ENCODE measurements at regions not wholly inside any gene's neighbourhood (a gene's known extent, or its start where the extent isn't known, plus 50 kb on each side); places are given as distances from the start of the nearest gene placed in this dataset.

GRCh38 chr6:105810105-105810921 is 275.8 kb upstream of the PRDM1 start:
- BruUV-seq (replicated peaks) = no TSS peak
- H3K27ac ChIP-seq (ENCODE audit: insufficient read depth, low read depth, low read length) = no peak overlapping the region
- dilution Hi-C loops (cut with MboI; ENCODE audit: extremely low pct_ligation_motif_present, low sequenced_read_pairs) = no loop called here
- ChIA-PET POLR2A (no interaction called here), CTCF (interaction anchor here (0.5 kb wide), 1 partner anchor 84 kb away, joined by 6 read pairs; no protein-coding TSS in a partner anchor)
- peak overlapping the region; percentile 39 for H2AFZ ChIP-seq (ENCODE audit: low read depth, low read length)
- H3K79me2 ChIP-seq (ENCODE audit: control insufficient read depth, insufficient read depth, low read length) = no peaks in the 10 kb centered on the region
- no peaks in the 10 kb centered on the region for H3K9me1 ChIP-seq (replicated peaks; ENCODE audit: control insufficient read depth, extremely low read depth, insufficient read depth, low read length)
- H4K20me1 ChIP-seq (replicated peaks; ENCODE audit: control insufficient read depth, extremely low read depth, insufficient read depth, low read length) = no peaks in the 10 kb centered on the region
- H3K4me1 ChIP-seq (ENCODE audit: control insufficient read depth, extremely low read depth, insufficient read depth, low read length) = peaks cover 7% of the 10 kb centered on the region
- H3K27me3 ChIP-seq (ENCODE audit: control insufficient read depth in 2 of 2, insufficient read depth in 2 of 2, low read length in 2 of 2) = no peaks in the 10 kb centered on the region
- DNase-seq (ENCODE audit: low read depth, low spot score) = peak; percentile 43
- H3K9me3 ChIP-seq (replicated peaks; ENCODE audit: control insufficient read depth, insufficient read depth, low read length) = no peaks in the 10 kb centered on the region
- H3K9ac ChIP-seq (replicated peaks; ENCODE audit: extremely low read depth, insufficient read depth, low read length) = no peak overlapping the region
- H3K4me3 ChIP-seq (replicated peaks in 1 of 3; ENCODE audit: insufficient read depth in 1 of 3, low read depth in 1 of 3, low read length in 3 of 3) = no peak overlapping the region
- no peak overlapping the region for H3K4me2 ChIP-seq (ENCODE audit: insufficient read depth, low read length)
- TF ChIP-seq JUN (IDR thresholded peaks at IDR 0.05; ENCODE audit: borderline replicate concordance, insufficient read depth, insufficient read length, low read depth) (no peak), GATA2 (IDR thresholded peaks at IDR 0.05; ENCODE audit: insufficient read depth, insufficient read length, low read depth, low read length) (peak; percentile 82), FOS (IDR thresholded peaks at IDR 0.05; ENCODE audit: borderline replicate concordance, insufficient read depth, low read length) (peak; percentile 59)
- TF ChIP-seq, protein P1, sequence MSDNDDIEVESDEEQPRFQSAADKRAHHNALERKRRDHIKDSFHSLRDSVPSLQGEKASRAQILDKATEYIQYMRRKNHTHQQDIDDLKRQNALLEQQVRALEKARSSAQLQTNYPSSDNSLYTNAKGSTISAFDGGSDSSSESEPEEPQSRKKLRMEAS (IDR thresholded peaks at IDR 0.05; ENCODE audit: insufficient read depth, insufficient read length) = no peak
- H3K36me3 ChIP-seq (ENCODE audit: control insufficient read depth in 2 of 2, extremely low read depth in 1 of 2, insufficient read depth in 2 of 2, low read length in 2 of 2) = no peaks in the 10 kb centered on the region
- FAIRE-seq = peak; percentile 84
- intact Hi-C loops (cut with micrococcal nuclease) = no loop called here

- no peak for DNase-seq (ENCODE audit: low read depth, low spot score)
- Histone ChIP-seq H4K20me1 (replicated peaks; ENCODE audit: control insufficient read depth, extremely low read depth, insufficient read depth, low read length) (no peaks in the 10 kb centered on the region), H3K9me1 (replicated peaks; ENCODE audit: control insufficient read depth, extremely low read depth, insufficient read depth, low read length) (no peaks in the 10 kb centered on the region), H3K4me1 (ENCODE audit: control insufficient read depth, extremely low read depth, insufficient read depth, low read length) (peaks cover 7% of the 10 kb centered on the region), H3K9ac (replicated peaks; ENCODE audit: extremely low read depth, insufficient read depth, low read length) (no peak overlapping the region), H3K79me2 (ENCODE audit: control insufficient read depth, insufficient read depth, low read length) (no peaks in the 10 kb centered on the region), H3K36me3 (ENCODE audit: control insufficient read depth in 2 of 2, extremely low read depth in 1 of 2, insufficient read depth in 2 of 2, low read length in 2 of 2) (no peaks in the 10 kb centered on the region), H2AFZ (ENCODE audit: low read depth, low read length) (no peak overlapping the region), H3K4me3 (replicated peaks in 1 of 3; ENCODE audit: insufficient read depth in 1 of 3, low read depth in 1 of 3, low read length in 3 of 3) (no peak overlapping the region), H3K9me3 (replicated peaks; ENCODE audit: control insufficient read depth, insufficient read depth, low read length) (no peaks in the 10 kb centered on the region), H3K27me3 (ENCODE audit: control insufficient read depth in 2 of 2, insufficient read depth in 2 of 2, low read length in 2 of 2) (no peaks in the 10 kb centered on the region), H3K27ac (ENCODE audit: insufficient read depth, low read depth, low read length) (no peak overlapping the region), H3K4me2 (ENCODE audit: insufficient read depth, low read length) (no peak overlapping the region)
- no TSS peak for BruUV-seq (replicated peaks)
- ChIA-PET POLR2A (no interaction called here), CTCF (no interaction called here)
- TF ChIP-seq, protein P1 (IDR thresholded peaks at IDR 0.05; ENCODE audit: insufficient read depth, insufficient read length) = no peak
- TF ChIP-seq POLR2AphosphoS5 (IDR thresholded peaks at IDR 0.05; ENCODE audit: insufficient read depth, low read depth, low read length) = no peak
- TF ChIP-seq JUN (IDR thresholded peaks at IDR 0.05; ENCODE audit: borderline replicate concordance, insufficient read depth, insufficient read length, low read depth) = no peak
- no peak for TF ChIP-seq MYC (IDR thresholded peaks at IDR 0.05; ENCODE audit: low read depth, low read length)
- intact Hi-C loops (cut with micrococcal nuclease) = no loop called here
- dilution Hi-C loops (cut with MboI; ENCODE audit: extremely low pct_ligation_motif_present, low sequenced_read_pairs) = no loop called here
- no peak for FAIRE-seq
Measured at GRCh38 chr6:105808571-105808970, 277.6 kb upstream of the PRDM1 start.
